ENCODE measurements at regions not wholly inside any gene's neighbourhood (a gene's known extent, or its start where the extent isn't known, plus 50 kb on each side); places are given as distances from the start of the nearest gene placed in this dataset.
"Not testable (repeated sequence)": the region's sequence is repeated elsewhere in the genome, so short reads cannot be mapped to it uniquely, and the experiment has no call there.

DNA sequence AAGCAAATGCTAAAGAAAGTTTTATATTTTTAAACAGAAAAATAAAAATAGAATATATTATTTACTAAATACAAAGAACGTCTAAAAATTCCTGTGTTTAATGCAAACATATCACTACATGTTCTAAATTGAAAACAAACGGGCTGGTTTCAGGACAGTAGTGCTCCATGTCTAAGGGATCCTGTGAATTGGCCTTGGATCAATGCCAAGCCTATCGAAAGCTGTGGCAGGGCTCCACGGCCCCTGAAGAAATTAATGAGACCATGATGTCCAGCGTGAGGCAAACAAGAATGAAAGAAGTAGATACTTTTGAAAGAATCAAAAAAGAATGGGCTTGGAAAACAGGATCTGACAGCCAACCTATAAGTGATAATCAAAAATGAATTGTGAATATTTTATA, 283.4 kb upstream of the RAI14 start:
- TF ChIP-seq YY1 (IDR thresholded peaks at IDR 0.05; ENCODE audit: insufficient read depth, insufficient read length); SUZ12 (IDR thresholded peaks at IDR 0.05; ENCODE audit: extremely low read depth, insufficient read depth, insufficient read length): not testable (repeated sequence)

All from NT2/D1 (cell line).